HepG2 (cell line): ENCODE measurements at regions not wholly inside any gene's neighbourhood (a gene's known extent, or its start where the extent isn't known, plus 50 kb on each side); places are given as distances from the start of the nearest gene placed in this dataset.

Experiments used
- ATAC-seq: fragments of 200-7000 bp; cut with Tn5 transposase; 3 replicates; pipeline ENCODE4 v1.9.1; 2020; ENCODE audit warnings: mild to moderate bottlenecking, moderate library complexity
- BruUV-seq: library from RNA; stranded (reverse); fragments of 400-500 nt; replicated peaks from 2 replicates; lab custom pipeline; 2021; lab: Mats Ljungman, UMichigan
- CTCF ChIA-PET: fragments of 300-600 bp; formaldehyde crosslinking; extraction: SDS; loops from one replicate; lab custom pipeline; 2021; ENCODE audit warnings: low total read pairs, inconsistent platforms, low intra/inter-chr PET ratio; lab: Yijun Ruan, JAX
- POLR2A ChIA-PET: fragments of 350-600 bp; sonication (Branson Sonifier 250); formaldehyde crosslinking; loops from one replicate; lab custom pipeline; 2020; ENCODE audit warnings: antibody characterized with exemption, inconsistent platforms; lab: Yijun Ruan, JAX
- DNase-seq: peaks from one replicate; pipeline ENCODE4 v3.0.0-alpha.2; 2015; ENCODE audit warnings: low spot score
- FAIRE-seq: peaks from 3 replicates; lab custom pipeline; 2011; peaks lifted over from hg19 to GRCh38; lab: Jason Lieb, UNC
- H2AFZ ChIP-seq: one replicate; pipeline ENCODE4 v1.6.1; 2011; ENCODE audit warnings: low read length, inconsistent platforms
- H3K27ac ChIP-seq: fragments of 300-600 bp; 3 replicates; pipeline ENCODE4 v1.8.0; 2011; ENCODE audit warnings: mixed run types, mild to moderate bottlenecking, mixed read lengths, low read length, inconsistent platforms; ENCODE audit not compliant: insufficient read depth; ENCODE audit errors: extremely low read length
- H3K27me3 ChIP-seq, 2 experiments: fragments of 200-600 bp in 1 of 2; 2 replicates in 1 of 2; 3 replicates in 1 of 2; pipeline versions ENCODE4 v1.6.0 to v1.8.0; 2011; ENCODE audit warnings: low read length in 2 of 2, mild to moderate bottlenecking in 2 of 2, moderate library complexity in 2 of 2, inconsistent platforms in 1 of 2; ENCODE audit not compliant: insufficient read depth in 2 of 2, control insufficient read depth in 1 of 2
- H3K36me3 ChIP-seq, 2 experiments: fragments of 200-600 bp in 1 of 2; replicated peaks in 1 of 2; 2 replicates in 1 of 2; 3 replicates in 1 of 2; pipeline versions ENCODE4 v1.5.1 to v1.8.0; 2011; ENCODE audit warnings: low read length in 2 of 2, inconsistent platforms in 1 of 2; ENCODE audit not compliant: insufficient read depth in 2 of 2, control insufficient read depth in 1 of 2
- H3K4me1 ChIP-seq: 2 replicates; pipeline ENCODE4 v1.5.1; 2012; ENCODE audit warnings: low read length, inconsistent platforms; ENCODE audit not compliant: insufficient read depth
- H3K4me2 ChIP-seq: 2 replicates; pipeline ENCODE4 v1.6.0; 2011; ENCODE audit warnings: low read depth, low read length, inconsistent platforms
- H3K4me3 ChIP-seq, 3 experiments: fragments of 200-600 bp in 1 of 3; sonication (generic), shearing (Covaris generic) in 1 of 3; replicated peaks in 1 of 3; 2 replicates each; pipeline ENCODE4 v1.5.1; 2011 to 2016; ENCODE audit warnings: low read length in 3 of 3, inconsistent platforms in 2 of 3, low read depth in 2 of 3, mild to moderate bottlenecking in 2 of 3, control low read depth in 1 of 3, mixed read lengths in 1 of 3; ENCODE audit not compliant: insufficient read depth in 1 of 3
- H3K79me2 ChIP-seq: one replicate; pipeline ENCODE4 v1.6.1; 2011; ENCODE audit warnings: low read length, inconsistent platforms; ENCODE audit not compliant: insufficient read depth
- H3K9ac ChIP-seq: 2 replicates; pipeline ENCODE4 v1.6.0; 2011; ENCODE audit warnings: mild to moderate bottlenecking, low read depth, low read length, inconsistent platforms; ENCODE audit not compliant: insufficient read depth
- H3K9me3 ChIP-seq: 2 replicates; pipeline ENCODE4 v1.5.1; 2012; ENCODE audit warnings: mild to moderate bottlenecking, low read length
- H4K20me1 ChIP-seq: 2 replicates; pipeline ENCODE4 v1.6.0; 2011; ENCODE audit warnings: inconsistent platforms, mild to moderate bottlenecking, low read length, moderate library complexity; ENCODE audit not compliant: insufficient read depth
- PAX8 ChIP-seq: sonication (generic); formaldehyde crosslinking; IDR thresholded peaks from 2 replicates; pipeline ENCODE4 v1.8.0; 2022; ENCODE audit warnings: mild to moderate bottlenecking, missing genetic modification reagents, borderline replicate concordance
- RBM22 ChIP-seq: fragments of 200-400 bp; formaldehyde crosslinking; optimal IDR thresholded peaks from 2 replicates; pipeline ENCODE3; 2017; ENCODE audit warnings: mild to moderate bottlenecking, low read length, moderate library complexity
- ZNF430 ChIP-seq: sonication (generic); formaldehyde crosslinking; IDR thresholded peaks from 2 replicates; pipeline ENCODE4 v1.9.0; 2021; ENCODE audit warnings: mild to moderate bottlenecking, missing genetic modification reagents
- ZNF44 ChIP-seq: sonication (generic); formaldehyde crosslinking; IDR thresholded peaks from 2 replicates; pipeline ENCODE4 v1.5.1; 2020; ENCODE audit warnings: mild to moderate bottlenecking, missing genetic modification reagents
- ZNF512B ChIP-seq: sonication (generic); formaldehyde crosslinking; IDR thresholded peaks from 2 replicates; pipeline ENCODE4 v1.5.1; 2020; ENCODE audit warnings: missing genetic modification reagents, mild to moderate bottlenecking, borderline replicate concordance
- ZNF567 ChIP-seq: sonication (generic); formaldehyde crosslinking; IDR thresholded peaks from 2 replicates; pipeline ENCODE4 v1.8.1; 2023; ENCODE audit warnings: mild to moderate bottlenecking, missing genetic modification reagents, borderline replicate concordance
- ZNF616 ChIP-seq: sonication (generic); formaldehyde crosslinking; IDR thresholded peaks from 2 replicates; pipeline ENCODE4 v1.5.0; 2020; ENCODE audit warnings: low read depth, mild to moderate bottlenecking, missing genetic modification reagents
- WGBS: methylation state at CpG from one replicate; pipeline ENCODE4 v1.1.6; 2017; ENCODE audit warnings: low lambda C conversion rate; 5-methylcytosine and 5-hydroxymethylcytosine counted together
- in situ Hi-C: cut with HindIII; loops from 2 replicates; pipeline ENCODE4 v1.10.0; 2017; ENCODE audit warnings: low pct_unique_long_range_greater_than_20kb; ENCODE audit not compliant: extremely low pct_ligation_motif_present
- intact Hi-C: fragments of 100-400 bp; cut with micrococcal nuclease; formaldehyde crosslinking; loops from one replicate; pipeline ENCODE4 v1.10.0; 2022; ENCODE audit not compliant: unreplicated experiment
- TF ChIP-seq, protein P1 (sequence below): sonication (generic); formaldehyde crosslinking; IDR thresholded peaks from one replicate; pipeline ENCODE4 v1.5.1; 2020; ENCODE audit warnings: mild to moderate bottlenecking, missing genetic modification reagents; ENCODE audit errors: not compliant biosample characterization

DNA sequence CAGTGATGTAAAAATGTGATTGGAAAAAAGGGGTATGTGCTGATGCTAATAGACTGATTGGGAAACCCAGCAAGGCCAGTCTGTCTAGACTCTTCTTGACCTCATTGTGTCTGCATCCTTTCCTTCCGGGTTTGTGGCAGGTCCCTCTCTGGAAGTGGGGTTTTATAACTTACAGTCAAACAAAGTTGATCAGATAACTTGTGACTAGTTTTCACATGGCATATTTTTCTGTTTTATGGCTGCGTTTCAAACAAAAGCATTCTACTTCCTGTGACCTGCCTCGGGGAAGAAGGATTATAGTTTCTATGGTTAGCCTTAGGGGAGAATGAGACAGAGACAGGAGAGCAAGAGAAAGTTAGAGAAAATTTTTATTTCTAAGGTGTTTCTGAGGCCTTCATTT is 188.7 kb upstream of the HNMT start:
- Histone ChIP-seq H3K79me2 (no peaks in the 10 kb centered on the region), H3K4me2 (no peak overlapping the region), H2AFZ (no peak overlapping the region), H3K4me1 (no peaks in the 10 kb centered on the region), H3K9me3 (no peaks in the 10 kb centered on the region), H3K27ac (no peak overlapping the region), H3K36me3 (no peaks in the 10 kb centered on the region), H4K20me1 (no peaks in the 10 kb centered on the region), H3K4me3 (no peak overlapping the region), H3K27me3 (no peaks in the 10 kb centered on the region), H3K9ac (no peak overlapping the region)
- POLR2A ChIA-PET, result no interaction called here
- no TSS peak for BruUV-seq
- no peak for DNase-seq
- CTCF ChIA-PET, result no interaction called here
- in situ Hi-C loops (no loop called here), intact Hi-C loops (no loop called here)
- TF ChIP-seq RBM22, result no peak
- TF ChIP-seq ZNF567 (CRISPR knock-in tag), result no peak
- TF ChIP-seq ZNF44 (CRISPR knock-in tag), result no peak
- no peak for ATAC-seq
- under 1% methylated on average over 3 of the region's 3 CpGs for WGBS
- FAIRE-seq, result no peak

GRCh38 chr2:137776697-137777096 is 187.6 kb upstream of the HNMT start:
- DNase-seq, result no peak
- no TSS peak for BruUV-seq
- Histone ChIP-seq H3K4me1 (no peaks in the 10 kb centered on the region), H3K9ac (no peak overlapping the region), H3K9me3 (no peaks in the 10 kb centered on the region), H2AFZ (no peak overlapping the region), H4K20me1 (no peaks in the 10 kb centered on the region), H3K27me3 (no peaks in the 10 kb centered on the region), H3K4me3 (no peak overlapping the region), H3K36me3 (no peaks in the 10 kb centered on the region), H3K27ac (no peak overlapping the region), H3K4me2 (no peak overlapping the region), H3K79me2 (no peaks in the 10 kb centered on the region)
- intact Hi-C loops, result no loop called here
- POLR2A ChIA-PET, result no interaction called here
- FAIRE-seq, result no peak
- ATAC-seq, result no peak
- WGBS, result 8% methylated on average over 3 of the region's 3 CpGs
- CTCF ChIA-PET, result no interaction called here
- in situ Hi-C loops, result no loop called here
- TF ChIP-seq, protein P1, sequence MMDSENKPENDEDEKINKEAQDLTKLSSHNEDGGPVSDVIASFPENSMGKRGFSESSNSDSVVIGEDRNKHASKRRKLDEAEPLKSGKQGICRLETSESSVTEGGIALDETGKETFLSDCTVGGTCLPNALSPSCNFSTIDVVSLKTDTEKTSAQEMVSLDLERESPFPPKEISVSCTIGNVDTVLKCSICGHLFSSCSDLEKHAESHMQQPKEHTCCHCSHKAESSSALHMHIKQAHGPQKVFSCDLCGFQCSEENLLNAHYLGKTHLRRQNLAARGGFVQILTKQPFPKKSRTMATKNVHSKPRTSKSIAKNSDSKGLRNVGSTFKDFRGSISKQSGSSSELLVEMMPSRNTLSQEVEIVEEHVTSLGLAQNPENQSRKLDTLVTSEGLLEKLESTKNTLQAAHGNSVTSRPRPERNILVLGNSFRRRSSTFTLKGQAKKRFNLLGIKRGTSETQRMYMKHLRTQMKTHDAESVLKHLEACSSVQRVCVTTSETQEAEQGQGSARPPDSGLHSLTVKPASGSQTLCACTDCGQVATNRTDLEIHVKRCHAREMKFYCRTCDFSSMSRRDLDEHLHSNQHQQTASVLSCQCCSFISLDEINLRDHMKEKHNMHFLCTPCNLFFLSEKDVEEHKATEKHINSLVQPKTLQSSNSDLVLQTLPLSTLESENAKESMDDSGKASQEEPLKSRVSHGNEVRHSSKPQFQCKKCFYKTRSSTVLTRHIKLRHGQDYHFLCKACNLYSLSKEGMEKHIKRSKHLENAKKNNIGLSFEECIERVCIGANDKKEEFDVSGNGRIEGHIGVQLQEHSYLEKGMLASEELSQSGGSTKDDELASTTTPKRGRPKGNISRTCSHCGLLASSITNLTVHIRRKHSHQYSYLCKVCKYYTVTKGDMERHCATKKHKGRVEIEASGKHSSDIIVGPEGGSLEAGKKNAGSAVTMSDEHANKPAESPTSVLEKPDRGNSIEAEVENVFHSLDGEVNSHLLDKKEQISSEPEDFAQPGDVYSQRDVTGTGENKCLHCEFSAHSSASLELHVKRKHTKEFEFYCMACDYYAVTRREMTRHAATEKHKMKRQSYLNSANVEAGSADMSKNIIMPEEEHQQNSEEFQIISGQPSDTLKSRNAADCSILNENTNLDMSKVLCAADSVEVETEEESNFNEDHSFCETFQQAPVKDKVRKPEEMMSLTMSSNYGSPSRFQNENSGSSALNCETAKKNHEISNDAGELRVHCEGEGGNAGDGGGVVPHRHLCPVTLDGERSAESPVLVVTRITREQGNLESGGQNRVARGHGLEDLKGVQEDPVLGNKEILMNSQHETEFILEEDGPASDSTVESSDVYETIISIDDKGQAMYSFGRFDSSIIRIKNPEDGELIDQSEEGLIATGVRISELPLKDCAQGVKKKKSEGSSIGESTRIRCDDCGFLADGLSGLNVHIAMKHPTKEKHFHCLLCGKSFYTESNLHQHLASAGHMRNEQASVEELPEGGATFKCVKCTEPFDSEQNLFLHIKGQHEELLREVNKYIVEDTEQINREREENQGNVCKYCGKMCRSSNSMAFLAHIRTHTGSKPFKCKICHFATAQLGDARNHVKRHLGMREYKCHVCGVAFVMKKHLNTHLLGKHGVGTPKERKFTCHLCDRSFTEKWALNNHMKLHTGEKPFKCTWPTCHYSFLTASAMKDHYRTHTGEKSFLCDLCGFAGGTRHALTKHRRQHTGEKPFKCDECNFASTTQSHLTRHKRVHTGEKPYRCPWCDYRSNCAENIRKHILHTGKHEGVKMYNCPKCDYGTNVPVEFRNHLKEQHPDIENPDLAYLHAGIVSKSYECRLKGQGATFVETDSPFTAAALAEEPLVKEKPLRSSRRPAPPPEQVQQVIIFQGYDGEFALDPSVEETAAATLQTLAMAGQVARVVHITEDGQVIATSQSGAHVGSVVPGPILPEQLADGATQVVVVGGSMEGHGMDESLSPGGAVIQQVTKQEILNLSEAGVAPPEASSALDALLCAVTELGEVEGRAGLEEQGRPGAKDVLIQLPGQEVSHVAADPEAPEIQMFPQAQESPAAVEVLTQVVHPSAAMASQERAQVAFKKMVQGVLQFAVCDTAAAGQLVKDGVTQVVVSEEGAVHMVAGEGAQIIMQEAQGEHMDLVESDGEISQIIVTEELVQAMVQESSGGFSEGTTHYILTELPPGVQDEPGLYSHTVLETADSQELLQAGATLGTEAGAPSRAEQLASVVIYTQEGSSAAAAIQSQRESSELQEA (CRISPR knock-in tag), result no peak
- TF ChIP-seq PAX8 (no peak), ZNF616 (CRISPR knock-in tag) (no peak), ZNF512B (CRISPR knock-in tag) (no peak), ZNF430 (no peak)
